ENCODE measurements at regions not wholly inside any gene's neighbourhood (a gene's known extent, or its start where the extent isn't known, plus 50 kb on each side); places are given as distances from the start of the nearest gene placed in this dataset.

DNA sequence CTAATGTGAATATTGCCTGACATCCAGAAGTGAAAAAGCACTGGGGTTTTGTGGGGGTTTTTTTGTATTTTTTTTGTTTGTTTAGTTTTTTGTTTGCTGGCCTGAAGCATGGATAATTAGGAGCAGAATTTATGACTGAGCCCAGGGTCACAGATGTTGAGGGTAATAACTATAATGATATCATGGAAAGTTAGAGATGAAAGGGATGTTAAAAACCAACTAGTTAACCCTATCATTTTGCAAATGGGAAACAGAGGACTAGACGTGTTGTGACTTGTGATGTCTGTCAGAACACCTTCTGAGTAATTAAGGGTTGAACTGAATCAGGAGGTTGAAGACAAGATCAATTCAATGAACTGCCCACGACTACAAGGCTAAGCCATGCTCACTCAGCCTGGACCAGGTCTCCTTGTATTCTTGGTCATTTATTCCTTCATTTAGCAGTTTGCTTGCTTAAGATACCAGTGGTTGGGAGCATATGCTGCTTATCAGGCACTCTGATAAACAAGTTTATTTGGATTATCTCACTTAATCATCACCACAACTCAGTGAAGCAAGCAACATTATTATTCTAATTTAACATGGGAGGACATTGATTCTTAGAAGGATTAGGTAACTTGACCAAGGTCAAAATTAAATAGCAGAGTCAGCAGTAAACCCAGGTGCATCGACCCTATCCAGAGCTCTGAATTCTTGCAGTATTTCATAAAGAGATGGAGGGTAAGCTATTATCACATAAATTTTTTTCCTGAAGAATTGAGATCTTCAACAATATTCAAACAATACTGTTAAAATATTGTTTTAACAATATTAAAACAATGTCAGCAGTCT, 75.7 kb upstream of the PIK3R1 start:
- TF ChIP-seq, protein P1, sequence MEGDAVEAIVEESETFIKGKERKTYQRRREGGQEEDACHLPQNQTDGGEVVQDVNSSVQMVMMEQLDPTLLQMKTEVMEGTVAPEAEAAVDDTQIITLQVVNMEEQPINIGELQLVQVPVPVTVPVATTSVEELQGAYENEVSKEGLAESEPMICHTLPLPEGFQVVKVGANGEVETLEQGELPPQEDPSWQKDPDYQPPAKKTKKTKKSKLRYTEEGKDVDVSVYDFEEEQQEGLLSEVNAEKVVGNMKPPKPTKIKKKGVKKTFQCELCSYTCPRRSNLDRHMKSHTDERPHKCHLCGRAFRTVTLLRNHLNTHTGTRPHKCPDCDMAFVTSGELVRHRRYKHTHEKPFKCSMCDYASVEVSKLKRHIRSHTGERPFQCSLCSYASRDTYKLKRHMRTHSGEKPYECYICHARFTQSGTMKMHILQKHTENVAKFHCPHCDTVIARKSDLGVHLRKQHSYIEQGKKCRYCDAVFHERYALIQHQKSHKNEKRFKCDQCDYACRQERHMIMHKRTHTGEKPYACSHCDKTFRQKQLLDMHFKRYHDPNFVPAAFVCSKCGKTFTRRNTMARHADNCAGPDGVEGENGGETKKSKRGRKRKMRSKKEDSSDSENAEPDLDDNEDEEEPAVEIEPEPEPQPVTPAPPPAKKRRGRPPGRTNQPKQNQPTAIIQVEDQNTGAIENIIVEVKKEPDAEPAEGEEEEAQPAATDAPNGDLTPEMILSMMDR (IDR thresholded peaks at IDR 0.05) = no peak
- intact Hi-C loops (cut with DNase I; ENCODE audit: low total_unique reads) = no loop called here
- H3K4me1 ChIP-seq = peaks cover 0 to 33% (median 17%) of the 10 kb centered on the region in 4 donors
- H3K27ac ChIP-seq = peak overlapping the region; percentile 31 to 69
- no peaks in the 10 kb centered on the region for H3K36me3 ChIP-seq
- no peak for DNase-seq
- H3K27me3 ChIP-seq = no peaks in the 10 kb centered on the region
- H3K9me3 ChIP-seq = no peaks in the 10 kb centered on the region
- no peak overlapping the region for H3K4me3 ChIP-seq

DNA sequence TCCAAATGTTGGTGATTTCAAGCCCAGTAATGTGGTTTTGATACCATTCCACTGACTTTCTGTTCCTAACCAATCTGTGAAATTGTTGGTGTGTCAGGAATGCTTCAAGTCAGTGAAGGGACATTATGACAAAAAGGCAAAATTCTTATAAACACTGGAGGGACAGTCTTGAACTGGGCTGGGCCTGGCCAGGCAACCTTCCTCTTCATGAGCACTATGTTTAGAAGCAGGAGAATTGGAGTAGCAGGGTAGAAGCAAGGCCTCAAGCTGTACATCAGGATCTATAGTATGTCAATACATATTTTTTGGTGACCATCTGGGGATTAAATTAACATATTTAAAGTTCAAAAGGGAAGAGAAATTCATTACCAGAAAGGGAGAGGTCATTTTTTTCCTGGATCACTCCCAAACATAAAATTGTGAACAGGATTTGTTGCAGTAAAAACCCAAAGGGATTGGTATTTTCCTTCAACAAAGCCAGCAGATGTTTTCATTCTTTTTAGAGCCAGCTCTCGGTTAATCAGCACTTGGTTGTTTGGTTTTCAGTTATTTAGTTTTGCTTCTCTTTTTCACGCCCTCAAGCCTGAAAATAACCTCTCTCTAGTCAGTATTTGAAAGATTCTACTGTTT, 77.9 kb upstream of the PIK3R1 start:
- Histone ChIP-seq H3K27me3 (no peaks in the 10 kb centered on the region), H3K4me3 (no peak overlapping the region), H3K4me1 (peaks cover 0 to 33% (median 17%) of the 10 kb centered on the region in 4 donors), H3K9me3 (no peaks in the 10 kb centered on the region), H3K36me3 (no peaks in the 10 kb centered on the region), H3K27ac (peak overlapping the region; percentile 60 to 69)
- TF ChIP-seq, protein P1 (IDR thresholded peaks at IDR 0.05) = no peak
- DNase-seq = no peak
- intact Hi-C loops (cut with DNase I; ENCODE audit: low total_unique reads) = no loop called here

GRCh38 chr5:68134669-68135313, 80.8 kb upstream of the PIK3R1 start:
- TF ChIP-seq, protein P1 (IDR thresholded peaks at IDR 0.05) = no peak

GRCh38 chr5:68134033-68134668, 81.4 kb upstream of the PIK3R1 start:
- no peaks in the 10 kb centered on the region for H3K36me3 ChIP-seq
- no peak overlapping the region for H3K27ac ChIP-seq
- H3K4me3 ChIP-seq = no peak overlapping the region
- H3K27me3 ChIP-seq = no peaks in the 10 kb centered on the region
- no peaks in the 10 kb centered on the region for H3K9me3 ChIP-seq
- TF ChIP-seq, protein P1 (IDR thresholded peaks at IDR 0.05) = no peak
- intact Hi-C loops (cut with DNase I; ENCODE audit: low total_unique reads) = no loop called here
- DNase-seq = no peak
- H3K4me1 ChIP-seq = peaks cover 0 to 22% (median 12%) of the 10 kb centered on the region in 4 donors

More at GRCh38 chr5:68134669-68135313, 80.8 kb upstream of the PIK3R1 start:
- peaks cover 0 to 22% (median 12%) of the 10 kb centered on the region in 4 donors for H3K4me1 ChIP-seq
- H3K27ac ChIP-seq = no peak overlapping the region
- no peak overlapping the region for H3K4me3 ChIP-seq
- intact Hi-C loops (cut with DNase I; ENCODE audit: low total_unique reads) = no loop called here
- H3K36me3 ChIP-seq = no peaks in the 10 kb centered on the region
- H3K27me3 ChIP-seq = no peaks in the 10 kb centered on the region
- no peaks in the 10 kb centered on the region for H3K9me3 ChIP-seq
- DNase-seq = no peak

GRCh38 chr5:68130253-68130652, 85.3 kb upstream of the PIK3R1 start:
- Histone ChIP-seq H3K27ac (no peak overlapping the region), H3K4me3 (no peak overlapping the region), H3K27me3 (no peaks in the 10 kb centered on the region), H3K9me3 (no peaks in the 10 kb centered on the region), H3K4me1 (peaks cover 0 to 13% (median 4%) of the 10 kb centered on the region in 4 donors), H3K36me3 (no peaks in the 10 kb centered on the region)
- TF ChIP-seq, protein P1 (IDR thresholded peaks at IDR 0.05) = no peak
- intact Hi-C loops (cut with DNase I; ENCODE audit: low total_unique reads) = no loop called here
- DNase-seq = no peak

Measured in tibial artery (tissue), 4 donors.